HEK293 (cell line): ENCODE measurements at regions not wholly inside any gene's neighbourhood (a gene's known extent, or its start where the extent isn't known, plus 50 kb on each side); places are given as distances from the start of the nearest gene placed in this dataset.
"Not testable (repeated sequence)": the region's sequence is repeated elsewhere in the genome, so short reads cannot be mapped to it uniquely, and the experiment has no call there.

Source experiments
- CTCF ChIA-PET: fragments of 350-600 bp; formaldehyde crosslinking; extraction: SDS; loops from one replicate; lab custom pipeline; 2021; ENCODE audit warnings: antibody characterized with exemption; lab: Yijun Ruan, JAX
- POLR2A ChIA-PET: fragments of 300-600 bp; formaldehyde crosslinking; extraction: SDS; loops from one replicate; lab custom pipeline; 2020; ENCODE audit warnings: antibody characterized with exemption, inconsistent platforms; lab: Yijun Ruan, JAX
- H3K27ac ChIP-seq: fragments of 200-500 bp; sonication (Bioruptor generic); 2 replicates; pipeline ENCODE4 v1.5.1; 2014; ENCODE audit warnings: low read depth, low read length, control low read depth, inconsistent platforms; ENCODE audit errors: extremely low read depth
- H3K36me3 ChIP-seq, 2 experiments: fragments of 200-500 bp in 1 of 2; sonication (Bioruptor generic) in 1 of 2; 1 replicate in 1 of 2; 2 replicates in 1 of 2; pipeline ENCODE4 v1.5.1; 2014 to 2017; ENCODE audit warnings: inconsistent platforms in 2 of 2, low read length in 2 of 2; ENCODE audit not compliant: control insufficient read depth in 2 of 2, insufficient read depth in 1 of 2
- H3K4me1 ChIP-seq: fragments of 200-500 bp; sonication (Bioruptor generic); 2 replicates; pipeline ENCODE4 v1.5.1; 2014; ENCODE audit warnings: mild to moderate bottlenecking, low read length, inconsistent platforms; ENCODE audit not compliant: control insufficient read depth, insufficient read depth
- H3K4me3 ChIP-seq: 2 replicates; pipeline ENCODE4 v1.5.1; 2011; ENCODE audit warnings: low read depth, mild to moderate bottlenecking, control low read depth, low read length, moderate library complexity
- H3K9me3 ChIP-seq: fragments of 200-500 bp; sonication (Bioruptor generic); 2 replicates; pipeline ENCODE4 v1.5.1; 2014; ENCODE audit warnings: low read depth, low read length, inconsistent platforms; ENCODE audit not compliant: control insufficient read depth, insufficient read depth
- KLF7 ChIP-seq: fragments of 450-650 bp; formaldehyde crosslinking; IDR thresholded peaks from 2 replicates; pipeline ENCODE4 v1.5.1; 2016; ENCODE audit warnings: missing biosample characterization, missing genetic modification characterization, borderline replicate concordance
- KLF8 ChIP-seq: fragments of 450-650 bp; formaldehyde crosslinking; IDR thresholded peaks from 2 replicates; pipeline ENCODE4 v1.5.1; 2016; ENCODE audit warnings: missing biosample characterization, missing genetic modification characterization
- KLF9 ChIP-seq: fragments of 450-650 bp; formaldehyde crosslinking; IDR thresholded peaks from 2 replicates; pipeline ENCODE4 v1.5.1; 2016; ENCODE audit warnings: missing biosample characterization, missing genetic modification characterization, low read depth
- REST ChIP-seq: fragments of 450-650 bp; formaldehyde crosslinking; IDR thresholded peaks from 2 replicates; pipeline ENCODE4 v1.5.1; 2016; ENCODE audit warnings: missing biosample characterization, missing genetic modification characterization
- ZBTB17 ChIP-seq: fragments of 450-650 bp; formaldehyde crosslinking; IDR thresholded peaks from 2 replicates; pipeline ENCODE4 v1.5.1; 2016; ENCODE audit warnings: missing biosample characterization, missing genetic modification characterization
- ZBTB26 ChIP-seq: fragments of 450-650 bp; formaldehyde crosslinking; optimal IDR thresholded peaks from 2 replicates; pipeline ENCODE3; 2016; ENCODE audit warnings: missing biosample characterization, mild to moderate bottlenecking, missing genetic modification characterization
- ZNF132 ChIP-seq: fragments of 450-650 bp; formaldehyde crosslinking; IDR thresholded peaks from 2 replicates; pipeline ENCODE4 v1.5.1; 2017; ENCODE audit warnings: missing biosample characterization, missing genetic modification characterization, borderline replicate concordance
- ZNF223 ChIP-seq: fragments of 450-650 bp; formaldehyde crosslinking; IDR thresholded peaks from 2 replicates; pipeline ENCODE4 v1.5.1; 2016; ENCODE audit warnings: missing biosample characterization, missing genetic modification characterization
- ZNF366 ChIP-seq: fragments of 450-650 bp; formaldehyde crosslinking; conservative IDR thresholded peaks from 2 replicates; pipeline ENCODE4 v1.5.1; 2016; ENCODE audit warnings: missing biosample characterization, missing genetic modification characterization
- ZNF473 ChIP-seq: fragments of 450-650 bp; formaldehyde crosslinking; IDR thresholded peaks from 2 replicates; pipeline ENCODE4 v1.5.1; 2017; ENCODE audit warnings: missing biosample characterization, missing genetic modification characterization
- ZNF521 ChIP-seq: fragments of 450-650 bp; formaldehyde crosslinking; IDR thresholded peaks from 2 replicates; pipeline ENCODE4 v1.5.1; 2017; ENCODE audit warnings: missing biosample characterization, mild to moderate bottlenecking, missing genetic modification characterization
- ZNF529 ChIP-seq: fragments of 450-650 bp; formaldehyde crosslinking; IDR thresholded peaks from 2 replicates; pipeline ENCODE4 v1.5.1; 2017; ENCODE audit warnings: missing genetic modification characterization, missing biosample characterization; ENCODE audit not compliant: insufficient replicate concordance
- ZNF596 ChIP-seq: fragments of 450-650 bp; IDR thresholded peaks from 2 replicates; pipeline ENCODE4 v1.5.0; 2018; ENCODE audit warnings: missing biosample characterization, mild to moderate bottlenecking, missing genetic modification characterization, moderate library complexity
- ZNF792 ChIP-seq: fragments of 450-650 bp; formaldehyde crosslinking; IDR thresholded peaks from 2 replicates; pipeline ENCODE4 v1.5.1; 2016; ENCODE audit warnings: missing biosample characterization, missing genetic modification characterization
- TF ChIP-seq, protein P1 (sequence below): fragments of 450-650 bp; formaldehyde crosslinking; IDR thresholded peaks from 2 replicates; pipeline ENCODE4 v1.5.1; 2016; ENCODE audit warnings: missing biosample characterization, missing genetic modification characterization
- TF ChIP-seq, protein P2 (sequence below): fragments of 450-650 bp; formaldehyde crosslinking; IDR thresholded peaks from 2 replicates; pipeline ENCODE4 v1.5.1; 2016; ENCODE audit warnings: missing biosample characterization, missing genetic modification characterization

DNA sequence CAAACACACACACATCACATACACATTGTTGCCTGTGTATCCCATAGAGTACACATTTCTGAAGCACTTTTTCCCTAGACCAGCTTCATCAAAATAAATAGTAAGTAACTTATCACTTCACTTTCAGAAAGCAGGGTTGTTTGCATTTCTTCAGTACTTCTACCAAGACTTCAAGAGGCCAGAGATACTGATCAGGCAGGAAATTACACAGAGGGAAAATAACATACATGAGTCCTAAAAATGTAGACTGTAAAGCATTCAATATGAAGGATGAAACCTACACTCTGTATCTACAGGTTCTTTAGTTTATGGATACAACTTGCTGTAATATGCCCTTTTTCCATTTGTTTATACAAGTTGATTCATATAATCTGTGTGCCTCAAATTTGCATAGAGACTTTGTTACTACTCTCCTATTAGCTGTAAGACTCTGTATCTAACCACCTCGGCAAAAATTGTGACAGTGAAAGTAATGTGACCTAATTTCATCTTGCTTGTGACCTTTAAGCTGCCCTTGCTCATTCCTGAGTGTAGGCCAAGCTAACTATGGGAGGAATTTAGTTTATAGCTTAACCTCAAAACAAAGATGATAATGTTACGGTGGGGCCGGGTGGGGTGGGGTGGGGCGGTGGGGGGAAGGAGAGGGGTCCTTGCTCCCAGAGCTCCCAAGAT, 228.9 kb upstream of the SPOPL start:
- Histone ChIP-seq H3K36me3 (no peaks in the 10 kb centered on the region), H3K4me1 (peaks cover 17% of the 10 kb centered on the region), H3K4me3 (no peak overlapping the region), H3K9me3 (no peaks in the 10 kb centered on the region), H3K27ac (no peak overlapping the region)
- POLR2A ChIA-PET = no interaction called here
- no peak for TF ChIP-seq ZNF473
- TF ChIP-seq, protein P1, sequence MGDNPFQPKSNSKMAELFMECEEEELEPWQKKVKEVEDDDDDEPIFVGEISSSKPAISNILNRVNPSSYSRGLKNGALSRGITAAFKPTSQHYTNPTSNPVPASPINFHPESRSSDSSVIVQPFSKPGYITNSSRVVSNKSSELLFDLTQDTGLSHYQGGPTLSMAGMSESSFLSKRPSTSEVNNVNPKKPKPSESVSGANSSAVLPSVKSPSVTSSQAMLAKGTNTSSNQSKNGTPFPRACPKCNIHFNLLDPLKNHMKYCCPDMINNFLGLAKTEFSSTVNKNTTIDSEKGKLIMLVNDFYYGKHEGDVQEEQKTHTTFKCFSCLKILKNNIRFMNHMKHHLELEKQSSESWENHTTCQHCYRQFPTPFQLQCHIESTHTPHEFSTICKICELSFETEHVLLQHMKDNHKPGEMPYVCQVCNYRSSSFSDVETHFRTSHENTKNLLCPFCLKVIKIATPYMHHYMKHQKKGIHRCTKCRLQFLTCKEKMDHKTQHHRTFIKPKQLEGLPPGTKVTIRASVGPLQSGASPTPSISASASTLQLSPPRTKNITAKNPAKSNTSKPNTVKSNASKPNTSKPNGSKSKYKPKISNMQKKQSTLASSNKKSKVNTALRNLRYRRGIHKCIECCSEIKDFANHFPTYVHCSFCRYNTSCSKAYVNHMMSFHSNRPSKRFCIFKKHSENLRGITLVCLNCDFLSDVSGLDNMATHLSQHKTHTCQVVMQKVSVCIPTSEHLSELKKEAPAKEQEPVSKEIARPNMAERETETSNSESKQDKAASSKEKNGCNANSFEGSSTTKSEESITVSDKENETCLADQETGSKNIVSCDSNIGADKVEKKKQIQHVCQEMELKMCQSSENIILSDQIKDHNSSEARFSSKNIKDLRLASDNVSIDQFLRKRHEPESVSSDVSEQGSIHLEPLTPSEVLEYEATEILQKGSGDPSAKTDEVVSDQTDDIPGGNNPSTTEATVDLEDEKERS (tag by site-specific recombination) = no peak
- no peak for TF ChIP-seq KLF7 (tag by site-specific recombination)
- TF ChIP-seq, protein P2, sequence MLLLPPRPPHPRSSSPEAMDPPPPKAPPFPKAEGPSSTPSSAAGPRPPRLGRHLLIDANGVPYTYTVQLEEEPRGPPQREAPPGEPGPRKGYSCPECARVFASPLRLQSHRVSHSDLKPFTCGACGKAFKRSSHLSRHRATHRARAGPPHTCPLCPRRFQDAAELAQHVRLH (tag by site-specific recombination) = no peak
- no peak for TF ChIP-seq ZNF529 (tag by site-specific recombination)
- no peak for TF ChIP-seq ZNF132 (tag by site-specific recombination)
- TF ChIP-seq ZNF366 (tag by site-specific recombination) = no peak
- no peak for TF ChIP-seq ZNF223
- TF ChIP-seq ZNF792 (tag by site-specific recombination) = no peak
- no peak for TF ChIP-seq ZNF521 (tag by site-specific recombination)
- TF ChIP-seq ZNF596 (tag by site-specific recombination) = no peak
- no peak for TF ChIP-seq KLF9 (tag by site-specific recombination)
- no peak for TF ChIP-seq REST (tag by site-specific recombination)
- no peak for TF ChIP-seq ZBTB17 (tag by site-specific recombination)
- TF ChIP-seq KLF8 = no peak
- TF ChIP-seq ZBTB26 (tag by site-specific recombination) = no peak
- CTCF ChIA-PET = no interaction called here

- POLR2A ChIA-PET, H3K27ac ChIP-seq, H3K4me3 ChIP-seq, CTCF ChIA-PET, H3K36me3 ChIP-seq, H3K9me3 ChIP-seq: not testable (repeated sequence)
- peaks cover 17% of the 10 kb centered on the region for H3K4me1 ChIP-seq
Measured at GRCh38 chr2:138273280-138273679, 228.3 kb upstream of the SPOPL start.
